K562 (cell line): ENCODE measurements at regions not wholly inside any gene's neighbourhood (a gene's known extent, or its start where the extent isn't known, plus 50 kb on each side); places are given as distances from the start of the nearest gene placed in this dataset.

Source experiments
- ATAC-seq: fragments of 200-7000 bp; cut with Tn5 transposase; 3 replicates; pipeline ENCODE4 v1.9.1; 2020; ENCODE audit warnings: moderate library complexity
- BruUV-seq: library from RNA; stranded (reverse); fragments of 400-500 nt; replicated peaks from 2 replicates; lab custom pipeline; 2021; lab: Mats Ljungman, UMichigan
- CTCF ChIA-PET: fragments of 300-600 bp; formaldehyde crosslinking; extraction: SDS; loops from one replicate; lab custom pipeline; 2021; ENCODE audit warnings: low intra/inter-chr PET ratio; lab: Yijun Ruan, JAX
- POLR2A ChIA-PET: fragments of 300-600, 350-650 bp; sonication (Branson Sonifier 250); formaldehyde crosslinking; extraction: SDS; loops from one replicate; lab custom pipeline; 2021; ENCODE audit warnings: antibody characterized with exemption, inconsistent platforms; lab: Yijun Ruan, JAX
- DNase-seq, 4 experiments: peaks; one replicate each; pipeline versions ENCODE4 v3.0.0 to v3.0.0-alpha.2; 2011 to 2018; ENCODE audit warnings: low spot score in 3 of 4, mixed read lengths in 3 of 4; ENCODE audit errors: extremely low read depth in 1 of 4
- FAIRE-seq: peaks from 2 replicates; lab custom pipeline; 2011; peaks lifted over from hg19 to GRCh38; lab: Jason Lieb, UNC
- H2AFZ ChIP-seq: 2 replicates; pipeline ENCODE4 v1.6.0; 2011; ENCODE audit warnings: low read depth, low read length, control low read depth, inconsistent platforms
- H3K27ac ChIP-seq: fragments of 200-600 bp; 3 replicates; pipeline ENCODE4 v1.8.0; 2011; ENCODE audit warnings: low read depth, mild to moderate bottlenecking, control low read depth, inconsistent platforms, low read length, moderate library complexity, mixed read lengths; ENCODE audit errors: extremely low read depth
- H3K27me3 ChIP-seq, 2 experiments: fragments of 300-600 bp in 1 of 2; 2 replicates in 1 of 2; 3 replicates in 1 of 2; pipeline versions ENCODE4 v1.6.0 to v1.8.0; 2011; ENCODE audit warnings: inconsistent platforms in 2 of 2, low read length in 2 of 2, mild to moderate bottlenecking in 1 of 2, mixed read lengths in 1 of 2, moderate library complexity in 1 of 2; ENCODE audit not compliant: control insufficient read depth in 2 of 2, insufficient read depth in 2 of 2
- H3K36me3 ChIP-seq: fragments of 300-600 bp; 3 replicates; pipeline ENCODE4 v1.8.0; 2011; ENCODE audit warnings: mild to moderate bottlenecking, low read length, inconsistent platforms; ENCODE audit not compliant: control insufficient read depth, insufficient read depth
- H3K4me1 ChIP-seq, 2 experiments: fragments of 200-600 bp in 1 of 2; replicated peaks in 1 of 2; 2 replicates in 1 of 2; 3 replicates in 1 of 2; pipeline versions ENCODE4 v1.5.1 to v1.8.0; 2011; ENCODE audit warnings: inconsistent platforms in 2 of 2, low read length in 2 of 2, mild to moderate bottlenecking in 1 of 2, mixed read lengths in 1 of 2, moderate library complexity in 1 of 2; ENCODE audit not compliant: control insufficient read depth in 2 of 2, insufficient read depth in 2 of 2
- H3K4me2 ChIP-seq: 2 replicates; pipeline ENCODE4 v1.6.1; 2011; ENCODE audit warnings: low read length, control low read depth, inconsistent platforms, mixed read lengths; ENCODE audit not compliant: insufficient read depth
- H3K4me3 ChIP-seq: fragments of 200-600 bp; sonication (generic), shearing (Covaris generic); 2 replicates; pipeline ENCODE4 v1.5.1; 2016; ENCODE audit warnings: control low read depth, inconsistent platforms
- H3K79me2 ChIP-seq: fragments of 200-600 bp; 3 replicates; pipeline ENCODE4 v1.8.0; 2011; ENCODE audit warnings: low read length, inconsistent platforms; ENCODE audit not compliant: control insufficient read depth, insufficient read depth
- H3K9ac ChIP-seq, 2 experiments: 2 replicates each; pipeline versions ENCODE4 v1.6.0 to v1.6.1; 2011; ENCODE audit warnings: low read depth in 2 of 2, low read length in 2 of 2, control low read depth in 1 of 2, inconsistent platforms in 1 of 2, mild to moderate bottlenecking in 1 of 2, mixed read lengths in 1 of 2; ENCODE audit not compliant: insufficient read depth in 1 of 2
- H3K9me1 ChIP-seq: one replicate; pipeline ENCODE4 v1.6.0; 2011; ENCODE audit warnings: inconsistent platforms, mild to moderate bottlenecking, low read length, moderate library complexity; ENCODE audit not compliant: control insufficient read depth, insufficient read depth
- H3K9me3 ChIP-seq: replicated peaks from 2 replicates; pipeline ENCODE4 v1.5.1; 2011; ENCODE audit warnings: low read depth, low read length, inconsistent platforms; ENCODE audit not compliant: control insufficient read depth, insufficient read depth
- H4K20me1 ChIP-seq: replicated peaks from 2 replicates; pipeline ENCODE4 v1.6.1; 2011; ENCODE audit warnings: low read length, inconsistent platforms, mixed read lengths; ENCODE audit not compliant: control insufficient read depth, insufficient read depth
- ATF1 ChIP-seq, 2 experiments: fragments of 450-650 bp in 1 of 2; IDR thresholded peaks; 2 replicates each; pipeline ENCODE4 v1.6.1; 2016; ENCODE audit warnings: missing compliant biosample characterization in 1 of 2, missing genetic modification characterization in 1 of 2
- CEBPG ChIP-seq, 3 experiments: fragments of 200-800 bp in 1 of 3; sonication (Bioruptor generic) in 1 of 3; sonication (generic) in 1 of 3; formaldehyde crosslinking in 1 of 3; IDR thresholded peaks in 2 of 3; conservative IDR thresholded peaks in 1 of 3; 2 replicates each; pipeline versions ENCODE4 v1.6.1 to v1.8.0; 2016 to 2022; ENCODE audit warnings: missing compliant biosample characterization in 2 of 3, missing genetic modification characterization in 2 of 3, mild to moderate bottlenecking in 1 of 3, missing genetic modification reagents in 1 of 3
- CSDE1 ChIP-seq, 2 experiments: fragments of 450-650 bp; IDR thresholded peaks; 2 replicates each; pipeline ENCODE4 v1.6.1; 2016; ENCODE audit warnings: mild to moderate bottlenecking in 1 of 2
- ETV1 ChIP-seq: fragments of 450-650 bp; conservative IDR thresholded peaks from 2 replicates; pipeline ENCODE4 v1.6.1; 2016; ENCODE audit warnings: missing genetic modification characterization, control low read depth, low read depth, missing compliant biosample characterization
- FOXK1 ChIP-seq: sonication (generic); formaldehyde crosslinking; IDR thresholded peaks from 2 replicates; pipeline ENCODE4 v1.8.0; 2022; ENCODE audit warnings: missing genetic modification reagents, mild to moderate bottlenecking, borderline replicate concordance
- GTF2A2 ChIP-seq: IDR thresholded peaks from 2 replicates; pipeline ENCODE4 v1.6.1; 2016; ENCODE audit warnings: mild to moderate bottlenecking, missing genetic modification characterization, missing compliant biosample characterization
- KLF1 ChIP-seq: fragments of 450-650 bp; IDR thresholded peaks from 2 replicates; pipeline ENCODE4 v1.6.1; 2016; ENCODE audit warnings: missing genetic modification characterization, missing compliant biosample characterization
- MAFK ChIP-seq: IDR thresholded peaks from 2 replicates; pipeline ENCODE4 v1.6.1; 2011; ENCODE audit warnings: low read length, improper control_type of control experiment
- NFE2 ChIP-seq: IDR thresholded peaks from 2 replicates; pipeline ENCODE4 v1.6.1; 2014; ENCODE audit warnings: antibody characterized with exemption, low read depth
- NR2C1 ChIP-seq, 2 experiments: fragments of 450-650 bp; IDR thresholded peaks; 2 replicates each; pipeline ENCODE4 v1.6.1; 2017; ENCODE audit warnings: mild to moderate bottlenecking in 2 of 2, antibody characterized with exemption in 1 of 2, inconsistent platforms in 1 of 2, missing compliant biosample characterization in 1 of 2, missing genetic modification characterization in 1 of 2
- RFX5 ChIP-seq: IDR thresholded peaks from 2 replicates; pipeline ENCODE4 v1.6.1; 2011; ENCODE audit warnings: low read depth, mild to moderate bottlenecking, improper control_type of control experiment, low read length
- TFAM ChIP-seq: fragments of 250-450 bp; sonication (Bioruptor Pico); conservative IDR thresholded peaks from 2 replicates; pipeline ENCODE4 v1.5.0; 2021; ENCODE audit warnings: mild to moderate bottlenecking, moderate library complexity
- TGIF2 ChIP-seq: sonication (generic); formaldehyde crosslinking; IDR thresholded peaks from 2 replicates; pipeline ENCODE4 v1.8.1; 2022; ENCODE audit warnings: mild to moderate bottlenecking, missing genetic modification reagents, moderate library complexity
- ZBTB43 ChIP-seq: sonication (generic); formaldehyde crosslinking; IDR thresholded peaks from 2 replicates; pipeline ENCODE4 v1.8.0; 2023; ENCODE audit warnings: mild to moderate bottlenecking, missing genetic modification reagents
- ZFPM2 ChIP-seq: fragments of 250-450 bp; sonication (Bioruptor Pico); IDR thresholded peaks from 2 replicates; pipeline ENCODE4 v1.5.1; 2022; ENCODE audit warnings: mild to moderate bottlenecking
- ZNF586 ChIP-seq: fragments of 450-650 bp; formaldehyde crosslinking; conservative IDR thresholded peaks from 2 replicates; pipeline ENCODE4 v1.4.0; 2020; ENCODE audit warnings: mild to moderate bottlenecking, moderate library complexity
- WGBS: fragments of 100-300 bp; shearing (Covaris generic); methylation state at CpG from one replicate; pipeline ENCODE4 v1.1.6; 2016; ENCODE audit warnings: low coverage, mixed read lengths; ENCODE audit not compliant: insufficient coverage; ENCODE audit errors: missing lambda C conversion rate; 5-methylcytosine and 5-hydroxymethylcytosine counted together
- in situ Hi-C: fragments of 300-500 bp; cut with MboI; formaldehyde crosslinking; loops from 4 replicates; pipeline ENCODE4 v1.15.0; 2018; ENCODE audit warnings: inconsistent platforms, mixed read lengths
- intact Hi-C: fragments of 100-400 bp; cut with micrococcal nuclease; formaldehyde crosslinking; loops from 2 replicates; pipeline ENCODE4 v1.14.2; 2022

GRCh38 chrX:40329616-40330015, 231.9 kb upstream of the BCOR start:
- no peak for TF ChIP-seq KLF1 (tag)
- TF ChIP-seq CSDE1 (IDR thresholded peaks at IDR 0.05), result no peak
- TF ChIP-seq GTF2A2, result no peak
- TF ChIP-seq ZFPM2, result no peak
- no peak for TF ChIP-seq ATF1 (CRISPR knock-in tag; IDR thresholded peaks at IDR 0.05)
- TF ChIP-seq ATF1 (tag; IDR thresholded peaks at IDR 0.05), result no peak
- DNase-seq, result no peak
- Histone ChIP-seq H3K4me2 (no peak overlapping the region), H3K4me1 (no peaks in the 10 kb centered on the region), H3K9me1 (no peaks in the 10 kb centered on the region), H3K9me3 (no peaks in the 10 kb centered on the region), H3K9ac (no peak overlapping the region), H3K4me3 (no peak overlapping the region), H3K27ac (no peak overlapping the region), H3K79me2 (no peaks in the 10 kb centered on the region), H3K27me3 (peaks cover 0 to 4% of the 10 kb centered on the region in 2 experiments; a peak in 2 of 5 replicates), H4K20me1 (no peaks in the 10 kb centered on the region), H3K36me3 (no peaks in the 10 kb centered on the region), H2AFZ (no peak overlapping the region)
- BruUV-seq, result no TSS peak
- no peak for ATAC-seq
- CTCF ChIA-PET, result no interaction called here
- POLR2A ChIA-PET, result no interaction called here
- 8% methylated on average over 2 of the region's 2 CpGs for WGBS
- in situ Hi-C loops (no loop called here), intact Hi-C loops (no loop called here)
- FAIRE-seq, result no peak

GRCh38 chrX:40327085-40327484, 229.3 kb upstream of the BCOR start:
- no peaks in the 10 kb centered on the region for H3K9me1 ChIP-seq
- intact Hi-C loops, result no loop called here
- H3K79me2 ChIP-seq, result no peaks in the 10 kb centered on the region
- no peaks in the 10 kb centered on the region for H3K9me3 ChIP-seq
- ChIA-PET CTCF (no interaction called here), POLR2A (interaction anchor here (0.8 kb wide), 1 partner anchor 178 kb away, joined by 4 read pairs; no protein-coding TSS in a partner anchor)
- H3K9ac ChIP-seq, result no peak overlapping the region
- 14% methylated on average over 1 of the region's 1 CpG for WGBS
- peaks cover 0 to 4% of the 10 kb centered on the region in 2 experiments; a peak in 1 of 5 replicates for H3K27me3 ChIP-seq
- H3K36me3 ChIP-seq, result no peaks in the 10 kb centered on the region
- no peaks in the 10 kb centered on the region for H3K4me1 ChIP-seq
- ATAC-seq, result no peak
- no peak for DNase-seq
- no peak for FAIRE-seq
- no peaks in the 10 kb centered on the region for H4K20me1 ChIP-seq
- H3K4me2 ChIP-seq, result no peak overlapping the region
- H2AFZ ChIP-seq, result no peak overlapping the region
- in situ Hi-C loops, result no loop called here
- H3K27ac ChIP-seq, result no peak overlapping the region
- BruUV-seq, result no TSS peak
- no peak overlapping the region for H3K4me3 ChIP-seq
- TF ChIP-seq TFAM (no peak), TGIF2 (CRISPR knock-in tag) (no peak), ZNF586 (no peak), ZBTB43 (CRISPR knock-in tag) (no peak), CEBPG (CRISPR knock-in tag; IDR thresholded peaks at IDR 0.05) (no peak), CEBPG (tag; conservative IDR thresholded peaks at IDR 0.05 in 1 of 2, IDR thresholded peaks at IDR 0.05 in 1 of 2) (no peak), ETV1 (no peak), NR2C1 (IDR thresholded peaks at IDR 0.05) (no peak), NR2C1 (tag; IDR thresholded peaks at IDR 0.05) (no peak), MAFK (no peak), NFE2 (no peak), RFX5 (no peak), FOXK1 (CRISPR knock-in tag) (no peak)
